ENCODE measurements at regions not wholly inside any gene's neighbourhood (a gene's known extent, or its start where the extent isn't known, plus 50 kb on each side); places are given as distances from the start of the nearest gene placed in this dataset.

- TF ChIP-seq CTCF (IDR thresholded peaks at IDR 0.05) (no peak), POLR2A (IDR thresholded peaks at IDR 0.05) (no peak), EP300 (IDR thresholded peaks at IDR 0.05) (no peak)
Measured at GRCh38 chr16:49913720-49914119, 57.8 kb upstream of the ZNF423 start.
